ENCODE measurements at regions not wholly inside any gene's neighbourhood (a gene's known extent, or its start where the extent isn't known, plus 50 kb on each side); places are given as distances from the start of the nearest gene placed in this dataset.
A peak's percentile ranks its signal among the peaks of the same experiment; 100 is the strongest.

DNA sequence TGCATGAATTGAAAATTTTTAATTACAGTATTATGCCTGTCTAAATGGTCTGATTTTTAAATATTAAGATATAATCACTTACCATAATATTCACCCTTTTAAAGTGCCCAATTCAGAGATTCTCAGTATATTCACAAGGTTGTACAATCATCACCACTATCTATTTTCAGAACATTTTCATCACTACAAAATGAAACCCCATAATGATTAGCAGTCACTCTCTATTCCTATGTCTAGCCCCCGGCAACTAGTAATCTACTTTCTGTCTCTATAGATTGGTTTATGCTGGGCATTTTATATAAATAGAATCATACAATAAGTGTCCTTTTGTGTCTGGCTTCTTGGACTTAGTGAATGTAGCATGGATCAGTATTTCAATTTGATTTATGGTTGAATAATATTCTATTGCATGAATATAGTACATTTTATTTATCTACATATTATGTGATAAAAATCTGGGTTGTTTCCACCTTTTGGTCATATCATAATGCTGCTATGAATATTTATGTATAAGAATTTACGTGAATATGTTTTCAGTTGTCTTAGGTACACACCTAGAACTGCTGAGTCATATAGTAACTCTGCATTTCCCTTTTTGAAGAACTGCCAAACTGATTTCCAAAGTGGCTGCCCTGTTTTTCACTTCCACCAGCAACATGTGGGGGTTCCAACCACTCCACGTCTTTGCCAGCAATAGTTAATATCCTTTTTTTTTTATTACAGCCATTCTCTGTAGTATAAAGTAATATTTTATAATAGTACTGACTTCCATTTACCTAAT is 485.7 kb upstream of the ZNF385D start:
- no peak for DNase-seq

GRCh38 chr3:22239011-22239410 is 488.0 kb upstream of the ZNF385D start:
- DNase-seq = no peak

GRCh38 chr3:22241110-22241509 is 490.1 kb upstream of the ZNF385D start:
- no peak for DNase-seq

- no peak for DNase-seq
Measured at GRCh38 chr3:22244761-22245521, 493.9 kb upstream of the ZNF385D start.

GRCh38 chr3:22245811-22246583 is 495.0 kb upstream of the ZNF385D start:
- DNase-seq = no peak

DNA sequence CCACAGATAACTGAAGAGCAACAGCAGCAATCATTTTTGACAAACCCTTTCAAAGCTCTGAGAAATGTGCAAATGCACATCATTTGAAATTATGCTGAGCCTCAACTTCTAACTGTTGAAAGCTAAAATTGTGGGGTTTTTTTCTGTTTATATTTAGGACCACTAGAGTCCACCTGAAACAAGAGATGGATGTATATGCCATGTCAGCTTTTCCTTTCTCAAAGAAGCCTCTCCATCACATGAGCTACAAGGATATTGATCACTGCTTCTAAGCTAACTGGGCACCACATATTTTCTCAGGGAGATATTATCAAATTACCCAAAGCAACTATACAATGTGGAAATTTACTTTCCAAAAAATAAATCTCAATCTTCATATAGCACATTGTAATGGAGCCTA is 498.6 kb upstream of the ZNF385D start:
- no peak for DNase-seq

- no peak for DNase-seq
Measured at GRCh38 chr3:22257252-22257651, 506.2 kb upstream of the ZNF385D start.

DNA sequence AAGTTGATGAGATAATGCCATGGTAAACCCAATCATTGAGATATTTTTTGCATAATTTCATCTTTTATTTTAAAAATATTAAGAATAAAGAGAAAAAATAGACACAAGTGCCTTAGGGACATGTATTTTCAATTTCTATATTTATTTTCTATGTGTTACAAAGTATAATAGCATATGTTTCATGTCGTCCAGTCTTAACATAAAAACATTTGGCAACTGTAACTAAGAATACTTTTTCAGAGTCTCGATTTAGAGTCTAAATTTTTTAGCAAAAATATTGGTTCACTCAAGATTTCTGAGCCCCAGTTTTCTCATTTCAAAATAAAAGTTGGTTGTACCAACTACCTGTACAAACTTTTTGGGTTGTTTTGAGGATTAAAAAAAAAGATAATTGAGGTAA is 511.4 kb upstream of the ZNF385D start:
- no peak for DNase-seq

- DNase-seq = no peak
Measured at GRCh38 chr3:22263042-22263441, 512.0 kb upstream of the ZNF385D start.

- no peak for DNase-seq
Measured at GRCh38 chr3:22265403-22265802, 514.4 kb upstream of the ZNF385D start.

DNA sequence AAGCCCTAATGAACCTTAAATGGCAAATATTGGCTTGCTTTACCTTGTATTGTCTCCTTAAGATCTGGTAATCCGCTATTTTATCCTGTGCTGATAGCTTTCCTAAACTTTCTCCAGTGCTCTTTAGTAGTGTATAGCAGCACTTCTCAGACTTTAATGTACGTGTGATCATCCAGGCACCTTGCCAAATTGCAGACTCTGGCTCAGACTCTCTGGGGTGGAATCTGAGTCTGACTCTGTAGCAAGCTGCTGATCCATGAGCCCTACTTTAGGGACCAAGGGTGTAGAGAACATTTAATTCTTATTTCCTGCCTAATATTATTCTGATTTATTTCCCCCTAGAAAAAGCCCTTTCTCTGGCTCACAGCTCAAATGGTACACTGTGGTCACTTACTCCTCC is 518.8 kb upstream of the ZNF385D start:
- DNase-seq = peak; percentile 29

DNA sequence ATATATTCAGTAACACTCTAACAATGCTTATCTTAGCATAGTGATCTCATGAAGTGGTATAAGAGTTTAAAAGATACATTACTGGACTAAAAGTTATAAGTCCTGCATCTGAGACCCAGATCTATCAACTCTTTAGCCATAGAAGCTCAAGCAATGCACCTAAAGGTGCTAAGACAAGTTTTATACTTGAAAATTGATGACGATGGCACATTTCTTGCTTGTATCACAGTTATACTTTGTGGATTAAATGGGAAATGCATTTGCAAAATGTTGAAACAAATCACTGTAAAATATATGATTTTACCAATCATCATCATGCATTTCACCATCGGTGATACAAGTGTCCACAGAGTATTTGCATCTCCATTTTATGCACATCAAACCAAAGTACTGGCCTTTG is 525.3 kb upstream of the ZNF385D start:
- DNase-seq = no peak

DNA sequence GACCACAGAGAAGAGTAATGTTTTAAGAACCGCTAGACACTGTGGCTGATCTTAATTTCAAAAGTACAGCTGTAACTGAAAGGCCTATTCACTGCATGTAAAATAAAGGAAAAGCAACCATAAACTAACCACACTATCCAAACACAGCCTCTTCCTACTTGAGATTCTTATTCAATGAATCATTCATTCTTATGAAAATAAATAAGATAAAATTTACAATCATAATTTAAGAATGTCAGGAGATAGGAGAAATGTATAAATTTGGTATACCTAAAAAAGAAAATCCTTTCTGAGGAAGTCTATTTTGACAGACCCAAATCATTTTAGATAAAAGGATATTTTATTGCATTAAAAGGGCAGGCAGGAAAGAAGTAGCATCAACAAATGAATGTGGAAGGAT is 533.5 kb upstream of the ZNF385D start:
- no peak for DNase-seq

DNA sequence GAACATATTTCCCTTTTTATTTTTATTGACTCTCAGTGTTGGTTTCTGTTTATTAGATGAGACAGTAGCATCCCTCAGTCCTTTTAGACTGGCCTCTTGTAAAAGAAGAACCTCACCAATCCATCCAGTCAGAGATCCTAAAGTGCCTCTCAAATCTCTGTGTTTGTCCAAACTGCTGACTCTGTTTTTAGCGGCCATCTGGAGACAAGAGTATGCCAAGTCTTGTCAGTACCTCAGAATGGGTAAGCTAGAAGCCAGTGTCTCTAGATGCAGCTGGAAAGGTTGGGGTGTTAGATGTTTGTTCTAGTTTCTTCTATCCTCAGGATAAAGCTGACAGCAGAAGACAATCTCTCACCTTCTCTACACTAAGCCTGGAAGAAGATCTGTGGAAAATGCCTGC is 537.7 kb upstream of the ZNF385D start:
- DNase-seq = peak; percentile 54

- DNase-seq = no peak
Measured at GRCh38 chr3:22292681-22293080, 541.7 kb upstream of the ZNF385D start.

GRCh38 chr3:22296601-22297000 is 545.6 kb upstream of the ZNF385D start:
- DNase-seq = no peak

- no peak for DNase-seq
Measured at GRCh38 chr3:22297436-22297835, 546.4 kb upstream of the ZNF385D start.

- no peak for DNase-seq
Measured at GRCh38 chr3:22306454-22306853, 555.4 kb upstream of the ZNF385D start.

DNA sequence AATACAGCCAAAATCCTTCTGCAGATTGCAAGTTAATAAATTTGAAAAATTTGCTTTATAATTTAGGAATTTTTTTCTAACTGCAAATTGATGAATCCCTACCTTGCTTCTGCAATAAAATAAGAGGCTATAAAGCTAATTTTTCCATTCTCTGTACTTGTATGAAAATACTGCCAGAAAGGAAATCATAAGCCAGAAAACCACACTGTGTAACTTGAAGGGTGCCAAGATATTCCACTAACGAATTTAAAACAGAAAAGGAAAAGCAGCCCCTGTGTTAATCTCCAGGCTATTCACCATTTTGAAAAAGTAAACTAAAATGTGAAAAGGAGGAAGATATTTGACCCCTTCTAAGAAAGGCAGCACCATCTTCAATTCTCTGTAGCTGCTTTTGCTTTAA is 557.9 kb upstream of the ZNF385D start:
- no peak for DNase-seq

DNA sequence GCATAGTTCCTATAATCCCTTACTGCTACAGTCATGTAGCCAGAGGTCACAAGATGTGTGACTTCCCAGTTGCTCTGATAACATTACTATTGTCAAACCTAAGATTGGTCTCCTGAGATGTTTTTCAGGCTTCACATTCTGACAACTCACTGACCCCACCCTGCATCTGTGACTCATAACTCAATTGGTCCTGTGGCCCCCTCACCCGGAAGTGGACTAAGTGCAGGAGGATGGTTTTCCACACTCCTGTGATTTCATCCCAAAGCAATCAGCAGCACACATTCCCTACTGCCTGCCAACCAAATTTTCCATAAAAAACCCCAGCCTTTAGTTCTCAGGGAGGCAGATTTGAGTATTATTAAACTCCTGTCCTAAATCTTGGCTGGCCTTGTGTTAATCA is 564.9 kb upstream of the ZNF385D start:
- DNase-seq = no peak

- DNase-seq = no peak
Measured at GRCh38 chr3:22318325-22318724, 567.3 kb upstream of the ZNF385D start.

DNA sequence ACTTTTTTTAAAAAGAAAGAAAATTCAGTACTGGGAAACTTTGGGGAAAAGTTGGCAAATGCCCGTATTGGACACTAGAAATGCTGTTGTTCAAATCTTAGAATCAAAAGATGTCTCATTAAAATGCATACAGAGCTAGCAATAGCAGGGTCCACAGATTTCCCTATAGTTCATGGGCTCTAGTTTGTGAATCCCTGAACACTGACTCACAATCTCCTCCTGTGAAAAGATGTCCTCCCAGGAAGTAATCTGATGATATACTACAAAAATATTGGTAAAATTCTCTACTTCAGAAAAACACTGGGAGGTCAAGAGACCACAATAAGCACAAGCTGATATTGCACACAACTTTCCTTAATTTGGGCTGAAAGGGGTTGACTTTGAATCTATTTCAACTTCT is 568.4 kb upstream of the ZNF385D start:
- DNase-seq = no peak

- DNase-seq = no peak
Measured at GRCh38 chr3:22322861-22323260, 571.9 kb upstream of the ZNF385D start.

DNA sequence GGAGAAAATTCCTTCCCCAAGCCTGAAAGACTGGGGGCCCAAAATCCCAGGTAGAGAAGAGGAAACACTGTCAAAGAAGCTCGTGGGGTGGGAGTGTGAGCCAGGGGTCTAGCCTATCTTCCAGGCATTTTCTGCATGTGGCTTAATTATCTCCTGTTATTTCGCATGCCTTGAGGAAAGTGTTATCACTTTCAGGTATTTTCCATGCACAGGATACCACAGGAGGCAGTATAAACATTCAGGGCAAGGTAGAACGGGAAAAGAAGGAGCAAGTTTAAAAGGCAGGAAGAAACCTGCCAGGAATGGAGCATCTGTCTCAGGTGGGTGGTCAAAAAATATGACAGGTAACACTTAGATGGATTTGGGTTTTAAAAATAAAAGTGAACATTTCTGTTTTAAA is 575.3 kb upstream of the ZNF385D start:
- DNase-seq = no peak

Measured in NCI-H446 treated with DMSO at 0.1 percent for 48 hours (cell line).